Stimulated activated CD4-positive, alpha-beta T cell treated with anti-CD3 and anti-CD28 coated beads, TNF-alpha, amount 100 ng/mL, for 48 hours (primary cell): ENCODE measurements at regions not wholly inside any gene's neighbourhood (a gene's known extent, or its start where the extent isn't known, plus 50 kb on each side); places are given as distances from the start of the nearest gene placed in this dataset.
"Not testable (repeated sequence)": the region's sequence is repeated elsewhere in the genome, so short reads cannot be mapped to it uniquely, and the experiment has no call there.

ENCODE experiments used
- DNase-seq, 3 donors: peaks; one replicate each; pipeline ENCODE4 v3.0.0-alpha.2; 2020; ENCODE audit warnings: low read depth in 3 of 3

DNA sequence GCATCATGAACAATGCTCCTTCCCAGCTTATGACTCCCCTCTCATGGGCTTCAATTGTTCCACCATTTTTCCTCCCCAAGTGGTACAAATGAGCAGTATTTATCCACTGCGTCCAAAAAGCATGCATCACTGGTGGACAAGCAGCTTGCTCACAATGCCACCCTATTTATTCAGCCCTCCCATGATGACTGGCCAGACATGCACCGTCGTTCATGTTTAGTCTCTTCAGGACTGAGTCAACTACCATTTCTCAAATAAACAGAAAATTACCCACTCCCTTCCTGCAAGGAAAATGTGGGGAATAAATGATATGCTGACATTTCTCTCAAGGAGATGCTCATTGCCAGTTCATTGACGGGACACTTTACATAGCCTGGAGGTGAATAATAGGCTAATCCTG, 300.4 kb downstream of the C6orf118 start:
- no peak for DNase-seq

DNA sequence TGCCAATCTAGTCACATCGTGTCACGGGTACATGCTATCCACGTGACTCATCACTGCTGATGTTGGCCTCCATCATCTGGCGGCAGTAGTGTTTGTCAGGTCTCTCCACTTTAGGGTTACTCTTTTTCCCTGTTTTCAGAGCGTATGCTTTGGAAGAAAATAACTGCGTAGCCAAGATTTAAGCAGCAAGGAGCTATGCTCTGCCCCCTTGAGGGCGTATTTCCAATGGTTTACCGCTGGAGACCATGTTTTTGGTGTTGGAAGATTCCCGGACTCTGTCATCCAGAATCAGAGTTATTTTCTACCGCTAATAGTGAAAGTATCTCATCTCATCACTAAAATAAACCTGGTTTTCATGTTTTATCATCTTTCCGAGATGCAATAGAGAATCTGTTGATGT, 306.5 kb downstream of the C6orf118 start:
- no peak for DNase-seq

DNA sequence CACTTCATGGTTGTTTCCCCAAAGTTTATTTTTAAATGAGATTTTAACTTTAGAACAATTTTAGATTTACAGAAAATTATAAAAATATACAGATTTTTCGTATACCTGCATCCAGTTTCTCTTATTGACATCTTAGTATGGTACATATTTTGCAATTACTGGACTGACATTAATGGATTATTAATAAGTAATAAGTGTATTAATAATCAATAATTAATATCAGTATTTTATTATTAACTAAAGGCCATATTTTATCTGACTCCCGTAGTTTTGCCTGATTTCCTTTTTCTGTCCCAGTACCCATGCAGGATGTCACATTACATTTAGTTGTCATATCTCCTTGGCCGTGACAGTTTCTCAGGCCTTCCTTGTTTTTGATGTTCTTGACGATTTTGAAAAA, 307.0 kb downstream of the C6orf118 start:
- no peak for DNase-seq

DNA sequence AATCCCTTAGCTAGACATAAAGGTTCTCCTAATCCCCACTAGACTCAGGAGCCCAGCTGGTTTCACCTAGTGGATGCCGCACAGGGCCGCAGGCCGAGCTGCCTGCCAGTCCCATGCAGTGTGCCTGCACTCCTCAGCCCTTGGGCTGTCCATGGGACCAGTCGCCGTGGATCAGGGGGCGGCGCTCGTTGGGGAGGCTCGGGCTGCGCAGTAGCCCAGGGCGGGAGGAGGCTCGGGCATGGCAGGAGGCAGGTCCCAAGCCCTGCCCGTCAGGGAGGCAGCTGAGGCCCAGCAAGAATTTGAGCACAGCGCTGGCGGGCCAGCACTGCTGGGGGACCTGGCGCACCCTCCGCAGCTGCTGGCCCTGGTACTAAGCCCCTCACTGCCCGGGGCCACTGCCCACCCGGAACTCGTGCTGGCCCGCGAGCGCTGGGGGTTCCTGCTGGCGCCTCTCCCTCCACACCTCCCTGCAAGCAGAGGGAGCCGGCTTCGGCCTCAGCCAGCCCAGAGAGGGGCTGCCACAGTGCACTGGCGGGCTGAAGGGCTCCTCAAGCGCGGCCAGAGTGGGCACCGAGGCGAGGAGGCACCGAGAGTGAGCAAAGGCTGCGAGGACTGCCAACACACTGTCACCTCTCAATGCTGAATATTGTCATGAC, 307.8 kb downstream of the C6orf118 start:
- no peak for DNase-seq

DNA sequence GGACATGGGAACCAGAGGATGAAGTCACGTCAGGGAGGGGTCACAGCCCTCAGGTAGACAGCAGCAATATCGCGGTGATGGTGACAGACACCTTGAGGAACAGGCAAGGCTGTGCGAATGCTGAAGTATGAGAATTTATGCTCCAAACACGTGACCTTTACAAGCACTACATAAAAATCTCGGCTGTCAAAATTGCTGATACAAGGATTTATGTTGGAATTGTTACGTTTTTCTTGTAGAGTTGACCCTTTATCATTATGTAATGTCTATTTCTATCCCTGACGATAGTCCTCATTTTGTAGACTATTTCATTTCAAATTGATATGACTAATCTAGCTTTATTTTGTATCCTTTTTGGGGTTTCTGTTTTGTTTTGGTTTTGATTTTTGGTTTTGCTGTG, 311.1 kb downstream of the C6orf118 start:
- no peak for DNase-seq

DNA sequence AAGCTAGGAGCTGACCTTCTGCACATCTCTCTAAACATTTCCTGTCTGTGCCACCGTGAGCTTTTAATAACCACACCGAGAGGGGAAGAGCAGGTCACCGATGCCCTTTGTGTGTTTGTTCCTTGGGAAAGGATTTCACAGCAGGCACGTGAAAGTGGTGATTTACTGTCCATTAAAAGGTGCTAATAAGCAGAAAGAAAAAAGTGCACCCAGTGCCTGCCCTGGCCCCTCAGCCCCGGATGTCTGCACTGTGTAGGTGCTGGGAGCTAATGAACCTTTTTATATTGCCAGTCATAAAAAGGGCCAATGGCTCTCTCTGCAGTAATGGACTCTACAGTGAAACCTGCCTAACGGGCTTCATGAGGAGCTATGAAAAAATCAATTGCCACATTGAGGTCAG, 312.6 kb downstream of the C6orf118 start:
- no peak for DNase-seq

DNA sequence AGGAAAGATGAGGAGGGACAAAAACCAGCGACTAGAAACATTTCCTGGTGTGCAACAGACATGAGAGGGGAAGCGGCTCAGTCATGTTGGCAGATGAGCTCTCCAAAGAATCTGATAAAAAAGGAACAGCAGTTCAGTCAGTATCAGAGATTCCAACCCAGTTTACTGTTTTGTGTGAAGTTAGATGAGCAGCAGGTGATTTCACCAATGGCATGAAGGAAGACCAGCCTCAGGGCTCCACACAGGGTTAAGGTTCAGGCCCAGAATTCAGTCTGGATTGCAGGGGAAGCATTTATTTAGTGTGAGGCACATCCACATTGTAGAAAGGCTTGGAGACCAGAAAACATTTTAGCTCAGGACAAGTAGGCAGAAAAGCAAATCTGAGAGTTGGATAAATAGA, 317.8 kb downstream of the C6orf118 start:
- no peak for DNase-seq

DNA sequence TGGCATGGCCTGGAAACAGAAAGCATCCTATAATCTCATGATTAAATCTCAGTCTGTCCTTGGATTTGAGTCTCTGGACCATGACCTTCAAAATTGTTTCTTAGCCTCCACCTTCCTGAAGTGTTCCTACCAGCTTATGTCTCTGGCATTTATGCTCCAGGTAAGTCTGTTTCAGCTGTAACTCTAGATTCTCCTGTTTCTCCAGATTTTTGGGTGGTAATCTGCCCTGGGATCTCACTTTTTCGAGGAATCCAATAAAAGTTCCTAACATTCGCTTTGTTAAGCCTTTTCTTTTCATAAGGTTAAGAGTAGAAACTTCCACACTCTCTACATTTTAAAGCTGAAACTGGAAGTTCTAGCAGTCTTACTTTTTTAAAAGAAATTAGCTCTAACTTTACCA, 318.5 kb downstream of the C6orf118 start:
- DNase-seq, result no peak

DNA sequence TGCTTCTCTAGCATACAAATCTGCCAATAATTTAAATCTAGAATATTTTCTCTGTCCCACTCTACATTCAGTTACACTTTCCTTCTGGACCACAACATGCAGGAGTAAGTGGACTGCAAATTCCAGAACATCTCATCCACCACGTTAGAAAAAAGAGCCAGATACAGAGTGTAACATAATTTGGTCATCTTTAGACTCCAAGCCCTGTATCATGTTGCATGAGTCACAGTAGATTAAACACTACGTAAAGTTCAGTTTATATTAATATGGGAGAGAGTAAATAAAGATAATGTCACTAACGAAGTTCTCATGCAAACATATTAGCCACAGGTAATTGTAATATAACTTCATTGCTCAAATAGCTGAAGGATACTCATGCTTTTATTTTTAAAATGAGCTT, 327.0 kb downstream of the C6orf118 start:
- no peak for DNase-seq

DNA sequence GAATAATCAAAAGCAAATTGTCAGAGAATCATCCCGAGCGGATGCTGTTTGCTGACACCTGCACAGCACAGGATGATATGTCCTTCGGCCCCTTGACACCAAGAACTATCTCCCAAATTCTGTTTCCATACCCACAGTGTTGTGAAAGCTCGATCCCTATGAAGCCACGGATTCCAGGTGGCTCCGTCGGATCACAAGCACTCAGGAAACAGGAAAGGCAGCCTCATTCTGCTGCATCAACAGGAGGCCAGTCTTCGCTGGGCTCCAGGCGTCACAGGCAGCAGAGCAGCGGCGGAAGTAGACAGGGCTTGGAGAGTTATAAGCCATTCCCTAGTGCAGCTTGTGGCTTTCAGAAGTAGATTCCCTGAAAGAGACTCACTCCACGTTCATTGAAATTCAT, 342.3 kb downstream of the C6orf118 start:
- no peak for DNase-seq

DNA sequence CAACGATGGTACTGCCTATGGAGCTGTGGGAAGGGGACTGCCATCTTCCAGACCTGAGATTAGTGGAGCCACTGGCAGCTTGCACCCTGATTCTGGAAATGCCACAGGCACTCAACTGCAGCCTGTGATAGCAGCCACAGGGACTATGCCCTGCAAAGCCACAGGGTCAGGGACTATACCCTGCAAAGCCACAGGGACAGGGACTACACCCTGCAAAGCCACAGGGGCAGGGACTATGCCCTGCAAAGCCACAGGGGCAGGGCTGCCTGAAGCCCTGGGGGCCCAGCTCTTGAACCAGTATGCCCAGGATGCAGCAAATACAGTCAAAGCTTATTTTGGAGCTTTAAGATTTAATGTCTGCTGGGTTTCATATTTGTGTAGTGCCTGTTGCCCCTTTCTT, 346.6 kb downstream of the C6orf118 start:
- DNase-seq, result no peak

DNA sequence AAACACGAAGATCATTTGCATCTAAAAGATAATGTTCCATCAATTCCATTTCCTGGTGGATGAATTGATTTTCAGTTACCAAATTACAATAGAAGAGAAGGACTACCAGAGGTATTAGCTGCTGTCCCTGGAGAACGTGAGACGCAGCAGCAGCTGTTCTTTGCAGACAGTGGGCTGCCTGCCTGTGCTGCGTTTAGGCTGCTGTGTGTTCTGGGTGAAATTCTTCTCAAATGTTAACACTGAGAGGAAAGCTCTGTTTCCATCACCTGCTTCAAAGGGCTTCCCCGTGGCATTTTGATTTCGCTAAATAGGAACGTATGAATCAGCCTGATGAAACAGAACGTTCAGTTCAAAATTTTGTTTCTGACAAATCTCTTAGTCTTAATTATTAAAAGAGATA, 362.2 kb downstream of the C6orf118 start:
- no peak for DNase-seq

DNA sequence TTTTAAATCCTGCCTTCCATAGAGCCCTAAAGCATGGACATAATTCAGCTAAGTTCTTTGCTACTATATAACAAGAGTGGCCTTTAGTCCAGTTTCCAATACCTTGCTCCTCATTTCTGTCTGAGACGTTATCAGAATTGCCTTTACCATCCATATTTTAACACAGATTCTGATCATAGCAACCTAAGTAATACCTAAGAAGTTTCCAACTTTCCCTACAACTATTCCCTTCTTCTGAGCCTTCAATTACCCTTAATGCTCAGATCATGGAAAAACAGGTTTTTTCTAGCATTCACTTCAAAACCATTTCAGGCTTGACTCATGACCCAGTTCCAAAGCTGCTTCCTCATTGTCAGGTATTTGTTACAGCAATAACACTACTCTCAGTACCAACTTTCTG, 367.1 kb downstream of the C6orf118 start:
- no peak for DNase-seq

DNA sequence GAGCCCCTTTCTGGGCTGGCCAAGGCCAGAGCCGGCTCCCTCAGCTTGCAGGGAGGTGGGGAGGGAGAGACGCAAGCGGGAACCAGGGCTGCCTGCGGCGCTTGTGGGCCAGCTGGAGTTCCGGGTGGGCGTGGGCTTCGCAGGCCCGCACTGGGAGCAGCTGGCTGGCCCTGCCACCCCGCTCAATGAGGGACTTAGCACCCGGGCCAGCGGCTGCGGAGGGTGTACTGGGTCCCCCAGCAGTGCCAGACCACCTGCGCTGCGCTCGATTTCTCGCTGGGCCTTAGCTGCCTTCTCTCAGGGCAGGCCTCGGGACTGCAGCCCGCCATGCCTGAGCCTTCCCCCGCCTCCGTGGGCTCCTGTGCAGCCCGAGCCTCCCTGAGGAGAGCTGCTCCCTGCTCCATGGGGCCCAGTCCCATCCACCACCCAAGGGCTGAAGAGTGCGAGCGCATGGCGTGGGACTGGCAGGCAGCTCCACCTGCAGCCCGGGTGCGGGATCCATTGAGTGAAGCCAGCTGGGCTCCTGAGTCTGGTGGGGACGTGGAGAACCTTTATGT, 376.1 kb downstream of the C6orf118 start:
- not testable (repeated sequence) for DNase-seq

DNA sequence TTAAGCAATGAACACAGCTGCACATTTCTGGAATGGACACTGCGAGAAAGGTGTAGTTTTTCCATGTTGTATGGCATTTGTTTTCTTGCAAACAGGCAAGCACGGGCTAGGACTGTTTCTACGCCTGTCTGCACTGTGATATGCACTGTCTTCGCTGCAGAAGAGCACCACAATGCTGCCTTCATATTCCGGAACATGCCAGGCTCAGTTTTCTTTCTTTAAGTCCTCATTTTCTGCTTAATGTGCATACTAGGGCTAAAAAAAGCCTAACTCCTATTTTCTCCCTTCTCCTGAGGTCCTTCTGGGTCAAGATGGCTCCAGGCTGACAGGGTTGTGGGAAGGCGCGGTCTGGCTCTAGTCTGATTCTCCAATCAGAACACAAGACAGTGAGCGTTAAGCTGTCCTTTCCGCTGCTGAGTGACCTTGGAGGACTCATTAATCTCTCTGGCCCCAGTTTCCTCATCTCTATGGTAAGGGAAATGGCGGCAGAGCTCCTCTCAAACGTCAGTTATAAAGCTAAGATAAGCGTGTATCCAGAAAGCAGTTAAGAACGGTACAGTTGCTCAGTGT, 379.9 kb downstream of the C6orf118 start:
- DNase-seq, result no peak

DNA sequence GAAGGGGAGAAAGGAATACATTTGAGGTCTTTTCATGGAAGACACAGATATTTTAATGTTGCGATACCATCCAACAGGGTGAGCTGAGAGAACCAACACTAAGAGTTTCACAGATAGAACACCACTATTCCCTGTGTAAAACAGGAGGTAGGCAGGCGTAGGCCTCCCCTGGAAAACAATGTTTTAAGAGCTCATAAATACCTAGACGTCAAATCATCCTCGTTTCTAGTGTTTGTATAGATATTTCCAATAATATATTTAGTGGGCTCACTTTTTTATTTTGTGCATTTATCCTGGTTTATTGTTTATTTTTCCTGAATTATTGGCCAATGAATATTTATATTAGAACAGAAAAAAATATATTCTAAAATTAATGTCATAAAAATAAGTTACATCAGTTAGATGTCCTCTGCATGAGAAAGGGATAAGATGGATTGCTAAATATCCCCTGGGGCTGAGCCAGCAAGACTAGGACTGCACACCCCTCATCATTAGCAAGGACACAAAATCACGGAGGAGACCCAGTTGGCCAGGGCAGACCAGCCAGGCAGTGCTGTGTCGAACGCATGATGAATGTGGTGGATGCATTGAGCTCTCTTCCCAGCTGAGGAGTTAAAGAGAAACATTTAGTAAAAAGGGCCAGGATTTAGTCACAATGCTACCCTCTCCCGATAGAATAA, 380.5 kb downstream of the C6orf118 start:
- no peak for DNase-seq

DNA sequence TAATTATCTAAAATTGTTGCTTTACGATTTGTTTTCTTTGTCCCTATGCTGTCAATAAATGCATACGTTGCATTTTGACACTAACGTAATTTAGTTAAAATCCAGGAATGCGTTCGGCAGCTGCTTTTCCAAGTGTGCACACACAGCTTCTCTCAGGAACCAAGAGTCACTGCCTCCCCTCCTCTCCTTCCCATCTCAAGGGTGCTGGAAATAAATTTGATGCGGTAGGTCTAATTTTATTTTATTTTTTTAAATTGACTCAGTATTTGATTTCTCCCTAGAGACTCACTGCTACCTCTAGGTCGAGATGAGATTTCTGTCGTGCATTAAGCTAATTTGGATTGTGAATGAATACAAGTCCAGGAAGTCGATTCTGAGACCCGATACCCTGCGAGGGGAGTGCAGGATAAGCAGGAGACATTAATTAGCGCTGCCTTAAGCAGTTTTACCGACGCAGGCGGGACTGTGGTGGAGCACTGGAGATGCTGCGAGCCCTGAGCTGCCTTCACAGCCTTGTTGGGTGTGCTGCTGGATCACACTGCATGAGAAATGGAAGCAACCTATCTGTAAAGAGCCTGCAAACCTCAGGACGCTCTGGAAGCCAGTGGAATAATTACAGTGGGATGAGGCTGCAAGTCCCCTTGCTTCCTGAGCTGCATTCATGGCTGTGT, 381.2 kb downstream of the C6orf118 start:
- no peak for DNase-seq

DNA sequence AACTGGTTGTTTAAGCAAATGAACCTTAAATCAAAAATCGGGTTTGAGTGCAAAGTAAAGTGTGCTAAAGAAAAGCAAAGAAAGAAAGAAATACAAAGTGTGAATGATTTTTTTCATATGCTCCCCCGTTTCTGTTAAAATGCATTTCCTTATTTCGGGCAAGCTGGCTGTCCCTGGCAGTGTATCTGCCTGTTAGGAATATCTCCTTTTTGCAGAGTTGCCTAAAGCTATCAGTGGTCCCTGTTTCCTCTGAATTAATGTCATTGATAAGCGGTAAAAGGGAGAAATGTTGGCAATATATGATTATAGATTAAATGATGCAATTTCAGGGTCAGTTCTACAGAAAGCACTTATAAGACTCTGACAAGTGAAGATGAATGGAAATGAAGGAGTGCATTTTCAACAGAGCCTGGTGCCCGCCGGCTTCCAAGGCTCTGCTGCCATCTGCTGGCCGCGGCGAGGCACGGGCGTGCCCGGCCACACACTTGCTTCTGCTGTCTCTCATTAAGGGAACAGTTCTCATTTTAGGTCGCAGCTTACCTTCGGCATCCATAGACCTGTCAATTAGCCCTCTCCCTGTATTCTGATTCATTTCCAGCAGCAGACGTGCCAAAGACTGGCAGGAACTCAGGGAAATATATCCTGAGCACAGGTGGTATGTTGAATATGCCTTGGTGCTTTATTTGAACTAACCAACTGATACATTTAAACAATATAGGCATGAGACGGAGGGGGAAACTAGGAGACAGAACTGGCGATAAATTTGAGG, 381.9 kb downstream of the C6orf118 start:
- peak; percentile 10 to 45 (median 24) for DNase-seq

DNA sequence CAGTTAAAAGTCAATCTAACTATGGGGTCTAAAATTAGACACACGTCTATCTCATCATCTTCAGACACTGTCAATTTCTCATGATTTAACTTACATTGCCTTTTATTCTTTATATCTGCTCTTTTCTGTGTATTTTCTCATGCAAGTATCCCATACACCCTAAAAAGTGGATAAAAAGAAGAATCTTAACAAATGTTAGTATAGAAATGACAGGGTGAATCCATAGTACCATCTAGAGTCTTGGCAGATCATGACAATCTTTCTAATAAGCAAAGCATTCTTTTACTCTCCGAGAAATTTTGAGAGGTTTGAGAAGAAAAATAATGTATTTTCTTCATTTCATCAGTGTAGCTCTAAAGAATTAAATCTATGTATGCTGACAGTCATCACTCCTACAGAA, 382.7 kb downstream of the C6orf118 start:
- DNase-seq, result no peak

DNA sequence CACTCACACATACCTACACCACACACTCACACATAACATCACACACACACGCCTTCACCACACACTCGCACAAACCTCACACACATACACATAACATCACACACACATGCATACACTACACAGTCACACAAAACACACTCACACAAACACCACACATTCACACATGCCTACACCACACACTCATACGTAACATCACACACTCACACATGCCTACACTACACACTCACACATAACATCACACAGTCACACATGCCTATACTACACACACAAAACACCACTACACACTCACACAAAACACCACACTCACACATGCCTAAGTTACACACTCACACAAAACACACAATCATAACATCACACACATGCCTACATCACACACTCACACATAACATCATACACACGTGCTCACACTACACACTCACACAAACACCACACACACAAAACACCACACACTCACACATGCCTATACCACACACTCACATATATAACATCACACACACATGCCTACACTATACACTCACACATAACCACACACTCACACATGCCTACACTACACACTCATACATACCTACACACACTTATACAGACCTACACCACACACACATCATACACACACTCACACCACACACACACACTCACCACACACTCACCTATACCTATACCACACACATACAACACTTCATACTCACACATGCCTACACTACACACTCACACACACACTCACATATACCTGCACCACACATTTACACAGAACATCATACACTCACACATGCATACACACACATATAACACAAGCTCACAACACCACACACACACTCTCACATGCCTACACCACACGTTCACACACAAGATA, 383.5 kb downstream of the C6orf118 start:
- DNase-seq, result no peak

DNA sequence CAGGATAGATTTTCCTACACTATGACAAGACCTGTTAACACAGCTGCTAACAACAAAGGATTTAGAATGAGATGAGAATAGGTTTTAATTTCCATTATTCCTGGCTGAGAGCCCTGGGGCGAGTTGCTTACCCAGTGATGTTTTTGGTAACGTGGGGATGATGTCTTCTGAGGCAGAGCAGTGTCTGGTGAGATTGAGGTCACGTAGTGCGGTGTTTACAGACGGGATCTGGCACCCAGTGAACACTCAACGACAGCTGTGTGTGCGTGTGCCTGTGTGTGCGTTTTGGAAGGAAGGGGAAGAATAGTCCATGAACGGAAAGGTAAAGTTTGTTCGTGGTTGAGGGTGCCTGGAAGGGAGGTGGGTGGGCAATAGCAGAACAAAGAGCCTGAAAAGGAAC, 384.7 kb downstream of the C6orf118 start:
- no peak for DNase-seq
